ENCODE measurements at regions not wholly inside any gene's neighbourhood (a gene's known extent, or its start where the extent isn't known, plus 50 kb on each side); places are given as distances from the start of the nearest gene placed in this dataset.

- no peak for TF ChIP-seq EZH2 (IDR thresholded peaks at IDR 0.05; ENCODE audit: borderline replicate concordance, low read depth, low read length, poor library complexity, severe bottlenecking)
- TF ChIP-seq CTCF (conservative IDR thresholded peaks at IDR 0.05; ENCODE audit: low read depth, low read length): no peak
These were observed 73.7 kb downstream of the TOMM20 start for GRCh38 chr1:235054936-235055335.
